GM19324 (cell line): ENCODE measurements at regions not wholly inside any gene's neighbourhood (a gene's known extent, or its start where the extent isn't known, plus 50 kb on each side); places are given as distances from the start of the nearest gene placed in this dataset.
"Not testable (repeated sequence)": the region's sequence is repeated elsewhere in the genome, so short reads cannot be mapped to it uniquely, and the experiment has no call there.

ENCODE experiments used
- ATAC-seq: cut with Tn5 transposase; IDR thresholded peaks from one replicate; pipeline ENCODE4 v1.9.1; 2021; ENCODE audit warnings: mild to moderate bottlenecking, moderate library complexity; ENCODE audit not compliant: unreplicated experiment, low FRiP score

DNA sequence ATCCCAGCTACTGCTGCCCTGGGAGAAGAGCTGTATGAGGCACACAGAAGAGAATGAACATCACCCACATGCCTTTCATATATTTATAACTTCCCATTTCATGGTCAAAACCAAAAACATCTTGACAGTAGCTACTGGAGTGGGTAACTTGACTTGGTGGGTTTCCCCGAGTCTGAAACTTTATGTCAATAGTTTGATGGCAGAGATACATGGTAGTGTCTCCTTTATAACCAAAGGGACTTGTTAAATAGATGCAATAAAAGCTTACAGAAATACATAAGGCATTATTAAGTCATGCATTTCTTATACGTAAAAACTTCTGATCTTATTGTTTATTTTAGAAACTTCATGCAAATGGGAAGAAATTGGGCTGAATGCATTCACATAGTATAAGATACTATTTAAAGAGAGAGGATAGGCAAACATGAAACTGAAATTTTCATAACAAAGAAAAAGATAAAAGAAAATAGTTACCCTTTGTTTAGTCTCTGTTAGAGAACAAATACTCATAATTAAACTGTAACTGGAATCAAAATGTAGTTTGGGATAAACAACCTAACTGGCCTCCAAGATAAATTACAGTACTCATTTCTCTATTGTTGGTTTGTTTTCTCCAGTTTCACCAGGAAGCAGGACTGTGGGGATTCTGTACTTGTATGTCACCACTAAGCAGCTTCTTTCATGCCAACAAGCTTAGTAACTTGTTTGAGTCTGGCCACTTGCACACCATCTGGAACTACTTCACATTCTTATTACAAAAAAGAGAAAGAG, 459.3 kb upstream of the MEF2C start:
- ATAC-seq, result peak; percentile 30

DNA sequence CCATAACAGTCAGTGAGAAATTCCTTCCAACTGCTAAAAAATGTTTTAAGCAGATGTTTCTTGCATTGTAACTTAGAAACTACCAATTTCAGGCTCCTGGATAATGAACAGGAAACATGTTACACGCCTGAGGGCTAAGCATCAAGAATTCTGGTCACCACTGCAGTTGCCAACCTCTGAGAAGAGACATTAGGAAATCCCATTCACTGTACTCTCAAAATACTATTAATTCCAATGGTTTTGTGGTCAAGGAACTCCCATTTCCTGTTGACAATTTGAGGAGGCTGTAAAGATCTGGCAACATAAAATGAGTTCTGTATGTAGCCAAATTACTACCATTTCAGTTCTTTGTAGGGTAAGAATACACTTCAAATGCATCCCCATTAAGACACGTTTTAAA, 456.0 kb upstream of the MEF2C start:
- no peak for ATAC-seq

DNA sequence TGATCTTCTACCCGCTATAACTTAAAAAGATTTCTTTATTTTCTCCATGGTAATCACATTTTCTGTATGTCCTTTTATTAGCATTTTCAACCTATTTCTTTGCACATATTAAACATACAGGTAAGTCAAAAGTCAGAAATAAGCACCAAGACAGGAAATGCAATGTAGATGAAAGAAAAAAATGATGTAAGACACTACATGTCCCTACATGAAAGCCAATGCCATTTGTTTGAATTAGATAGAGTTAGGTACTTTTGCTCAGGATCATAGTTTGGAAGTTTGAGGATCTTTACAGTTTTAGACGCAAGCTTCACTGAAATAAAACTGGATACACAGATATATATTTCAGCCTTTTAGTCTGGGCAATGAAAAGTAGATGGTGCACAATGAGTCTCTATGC, 453.1 kb upstream of the MEF2C start:
- ATAC-seq, result no peak

DNA sequence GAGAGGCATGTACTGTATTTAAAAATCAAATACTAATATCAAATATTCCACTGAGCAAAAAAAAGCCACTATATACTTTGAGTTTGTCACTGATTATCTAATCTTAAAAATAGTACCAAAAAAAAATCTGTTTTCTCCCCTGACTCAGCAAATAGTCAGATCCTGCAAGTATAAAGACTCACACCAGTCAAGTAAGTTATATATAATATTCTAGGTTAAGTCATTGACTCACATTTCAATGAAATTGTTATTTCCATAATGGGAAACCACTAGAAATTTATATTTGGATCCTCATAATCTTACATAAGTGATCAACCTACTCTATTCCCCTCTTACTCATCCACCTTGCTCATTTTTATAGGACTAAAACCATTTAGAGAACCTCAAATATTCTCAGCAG, 447.2 kb upstream of the MEF2C start:
- no peak for ATAC-seq

DNA sequence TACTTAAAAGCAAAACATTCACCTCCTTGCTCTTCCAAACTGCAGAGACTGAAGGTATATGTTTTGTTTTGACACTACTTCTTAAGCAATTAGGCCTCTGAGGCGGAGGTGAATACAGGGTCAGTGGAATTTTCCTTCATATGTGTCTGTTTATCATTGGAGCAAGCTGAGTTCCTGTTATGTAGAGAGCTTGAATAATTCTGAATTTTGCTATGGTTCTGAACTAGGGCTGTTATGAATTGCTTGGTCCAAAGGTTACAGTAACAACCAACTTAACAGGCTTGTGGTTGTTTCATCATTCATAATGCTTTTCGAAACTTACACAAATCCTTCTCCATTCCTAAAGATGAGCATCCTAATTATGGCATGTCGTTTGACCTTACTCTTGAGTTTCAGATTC, 444.6 kb upstream of the MEF2C start:
- ATAC-seq, result no peak

DNA sequence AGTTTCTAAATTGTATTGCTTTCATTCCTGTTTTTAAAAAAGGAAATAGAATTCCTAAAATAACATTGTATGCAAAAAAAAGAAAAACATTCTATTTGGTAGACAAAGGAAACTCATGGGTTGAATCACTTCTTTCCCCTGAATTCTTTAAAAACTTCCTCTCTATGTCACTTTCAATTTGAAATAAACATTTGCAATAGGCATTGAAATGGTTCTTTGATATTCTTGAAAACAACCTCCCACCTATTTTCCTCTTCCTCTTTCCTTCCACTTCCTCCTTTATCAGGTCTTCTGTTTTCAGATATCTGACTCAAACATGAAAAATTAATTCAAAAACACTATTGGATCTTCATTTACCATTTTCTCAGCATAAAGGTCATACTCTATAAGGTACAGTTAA, 442.0 kb upstream of the MEF2C start:
- no peak for ATAC-seq

DNA sequence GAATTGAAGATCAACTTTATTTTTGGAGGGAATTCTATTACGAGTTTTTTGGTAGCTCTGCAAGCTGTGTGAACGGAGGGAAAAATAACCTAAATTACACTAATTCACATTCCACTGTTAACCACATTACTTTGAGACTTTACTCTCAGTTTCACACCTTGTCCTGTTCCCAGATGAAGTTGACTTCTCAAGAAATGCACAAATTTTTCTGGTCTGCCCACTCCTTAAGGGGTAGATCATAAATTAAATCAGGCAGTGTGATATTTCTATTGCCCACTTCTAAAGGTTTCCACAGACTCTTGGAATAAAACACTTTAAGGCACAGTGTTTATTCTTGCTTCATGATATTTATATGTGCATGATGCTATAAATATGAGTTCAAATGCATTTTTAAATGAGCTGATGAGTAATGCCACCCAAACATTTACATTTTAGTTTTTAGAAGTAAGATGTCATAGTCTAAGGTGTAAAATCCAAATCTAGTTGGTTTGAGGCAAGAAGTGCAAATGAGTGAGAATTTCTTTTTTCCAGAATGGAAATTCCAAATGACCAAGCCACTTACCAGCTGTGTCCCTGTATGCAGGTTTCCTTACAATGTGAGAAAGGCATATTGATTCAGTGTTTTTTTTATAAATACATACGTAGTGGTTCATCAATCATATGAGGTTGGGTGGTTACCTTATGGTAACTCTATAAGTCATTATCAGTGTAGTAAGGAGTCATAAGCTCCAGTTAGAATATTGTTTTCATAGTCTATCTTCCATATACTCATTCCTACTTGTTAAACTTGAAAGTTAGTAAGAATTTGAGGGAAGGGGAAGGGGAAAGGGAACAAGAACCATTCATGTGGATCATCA, 437.7 kb upstream of the MEF2C start:
- no peak for ATAC-seq

DNA sequence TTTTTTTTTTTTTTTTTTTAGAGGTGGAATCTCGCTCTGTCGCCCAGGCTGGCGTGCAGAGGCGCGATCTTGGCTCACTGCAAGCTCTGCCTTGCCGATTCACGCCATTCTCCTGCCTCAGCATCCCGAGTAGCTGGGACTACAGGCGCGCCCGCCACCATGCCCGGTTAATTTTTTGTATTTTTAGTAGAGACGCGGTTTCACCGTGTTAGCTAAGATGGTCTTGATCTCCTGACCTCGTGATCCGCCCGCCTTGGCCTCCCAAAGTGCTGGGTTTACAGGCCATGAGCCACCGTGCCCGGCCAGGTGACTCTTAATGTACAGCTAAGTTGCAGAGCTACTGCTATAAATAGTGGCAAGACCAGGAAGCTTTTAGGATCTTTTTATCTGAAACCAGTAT, 434.9 kb upstream of the MEF2C start:
- not testable (repeated sequence) for ATAC-seq

DNA sequence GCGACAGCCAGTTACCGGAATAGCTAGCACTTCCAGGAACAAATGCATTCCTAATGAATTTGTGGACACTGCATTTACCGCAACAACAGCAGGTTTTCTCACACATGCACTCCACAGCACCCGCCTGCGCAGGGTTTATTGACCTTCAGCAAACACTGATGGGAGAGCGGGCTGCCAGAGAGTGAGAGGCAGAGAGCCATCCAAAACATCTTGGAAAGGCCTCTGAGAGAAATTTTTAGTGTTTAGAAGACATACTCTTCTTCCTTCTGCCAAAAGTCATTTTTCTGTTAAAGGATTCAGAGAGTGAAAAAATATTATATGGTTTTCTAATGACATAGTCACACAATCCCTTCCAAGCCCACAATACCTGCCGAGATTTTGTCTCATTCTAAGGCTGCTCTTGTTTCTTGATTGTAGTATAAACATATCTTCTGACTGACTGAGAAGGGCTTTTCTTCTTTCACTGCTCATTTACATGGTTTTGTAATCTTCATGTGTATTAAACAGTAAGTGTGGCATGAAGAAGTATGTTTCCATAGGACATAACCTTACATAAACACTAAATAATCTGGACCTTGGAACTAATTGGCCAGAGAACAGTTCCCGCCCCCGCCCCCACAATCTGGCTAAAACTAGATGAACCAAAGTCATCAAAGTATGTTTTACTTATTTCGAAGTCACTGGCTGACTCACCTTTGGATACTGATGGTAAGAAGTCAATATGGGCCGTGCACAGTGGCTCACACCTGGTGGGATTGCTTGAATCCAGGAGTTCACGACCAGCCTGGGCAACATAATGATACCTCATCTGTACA, 432.5 kb upstream of the MEF2C start:
- ATAC-seq, result no peak

DNA sequence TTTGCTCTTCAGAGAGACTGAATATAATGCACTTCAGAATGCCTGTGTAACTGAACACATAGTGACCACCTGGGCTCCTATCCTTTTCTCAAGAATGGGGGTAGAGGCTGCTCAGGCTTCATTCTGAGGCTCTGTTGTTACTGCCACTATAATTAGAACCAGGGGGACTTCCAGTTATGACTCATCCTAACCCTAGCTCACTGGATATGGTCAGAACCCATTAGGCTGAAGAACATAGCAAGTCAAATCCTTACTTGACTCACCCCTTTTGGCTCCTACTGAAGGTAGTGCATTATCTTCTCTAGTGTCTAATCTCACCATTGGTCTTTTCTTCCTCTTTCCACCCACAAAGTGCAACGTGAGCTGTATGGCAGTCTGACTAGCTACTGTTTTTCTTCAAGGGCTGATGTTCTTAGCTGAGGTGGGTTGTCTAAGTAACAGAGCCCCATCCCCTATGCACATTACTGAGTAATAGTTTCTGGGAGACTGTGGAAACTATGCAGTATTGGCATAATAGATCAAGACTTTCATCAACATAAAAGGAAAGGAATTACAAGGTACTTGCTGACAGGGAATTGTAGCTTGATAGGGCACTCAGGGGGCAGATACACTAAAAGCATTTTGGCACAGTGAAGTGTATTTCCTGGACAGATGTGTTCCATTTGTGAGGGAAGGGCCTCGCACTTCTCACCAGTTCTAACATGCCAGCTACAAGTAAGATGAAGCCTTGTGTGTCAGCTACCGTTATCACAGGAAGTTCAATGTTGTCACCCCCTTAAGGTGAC, 431.0 kb upstream of the MEF2C start:
- ATAC-seq, result peak; percentile 94

DNA sequence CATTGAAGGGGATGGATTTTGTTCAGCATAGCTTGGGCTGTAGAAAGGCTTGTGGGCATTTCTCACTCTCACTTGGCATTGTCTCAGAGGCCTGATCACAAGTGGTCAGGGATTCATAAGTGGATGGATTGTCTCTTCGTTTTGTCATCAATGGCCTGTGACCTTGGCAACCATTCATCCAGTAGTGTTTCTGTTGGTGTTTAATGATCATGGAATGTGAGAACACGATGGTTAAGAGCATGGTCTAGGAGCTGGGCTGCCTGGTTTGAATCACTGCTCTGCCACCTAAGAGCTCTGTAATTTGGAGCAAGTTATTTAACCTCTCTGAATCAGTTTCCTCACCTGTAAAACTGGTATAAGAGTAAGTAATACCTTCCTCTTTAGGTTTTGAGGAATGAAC, 430.1 kb upstream of the MEF2C start:
- ATAC-seq, result no peak

DNA sequence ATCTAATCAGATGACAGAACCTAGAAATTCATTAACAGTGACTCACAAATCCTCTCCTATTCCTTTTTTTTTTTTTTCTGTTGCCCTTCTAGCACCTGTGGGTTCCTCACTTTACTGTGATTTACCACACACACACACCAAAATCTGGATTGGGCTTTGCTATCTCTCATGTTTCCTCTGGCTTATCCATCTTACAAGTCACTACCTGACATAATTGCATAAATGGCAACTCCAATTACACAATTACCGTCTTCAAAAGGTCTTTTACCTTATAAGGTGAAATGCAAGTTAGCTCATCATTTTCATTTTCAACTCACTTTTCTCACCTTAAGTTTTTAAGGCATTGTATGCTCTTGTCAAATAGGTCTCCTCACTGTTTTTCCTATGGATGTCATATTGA, 426.3 kb upstream of the MEF2C start:
- no peak for ATAC-seq

DNA sequence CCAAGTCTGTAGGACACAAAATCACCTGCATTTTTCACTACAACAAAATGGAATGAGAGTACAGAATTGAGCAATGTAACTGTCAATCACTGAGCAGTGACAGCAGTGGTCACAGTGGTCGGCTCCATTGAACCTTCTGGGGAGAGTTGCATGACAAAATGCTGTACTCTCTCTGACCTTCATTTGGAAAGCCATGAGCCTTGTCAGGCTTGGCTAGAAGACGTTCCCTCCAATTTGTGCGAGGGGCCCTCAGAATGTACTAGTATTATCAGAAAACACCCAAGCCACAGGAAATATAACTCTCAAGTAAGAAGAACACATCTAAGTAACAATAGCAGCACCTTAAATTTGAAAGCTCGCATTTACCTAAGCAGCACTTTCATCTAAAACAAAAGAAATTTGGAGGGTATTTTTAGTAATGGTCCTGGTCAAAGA, 425.6 kb upstream of the MEF2C start:
- ATAC-seq, result peak; percentile 61

DNA sequence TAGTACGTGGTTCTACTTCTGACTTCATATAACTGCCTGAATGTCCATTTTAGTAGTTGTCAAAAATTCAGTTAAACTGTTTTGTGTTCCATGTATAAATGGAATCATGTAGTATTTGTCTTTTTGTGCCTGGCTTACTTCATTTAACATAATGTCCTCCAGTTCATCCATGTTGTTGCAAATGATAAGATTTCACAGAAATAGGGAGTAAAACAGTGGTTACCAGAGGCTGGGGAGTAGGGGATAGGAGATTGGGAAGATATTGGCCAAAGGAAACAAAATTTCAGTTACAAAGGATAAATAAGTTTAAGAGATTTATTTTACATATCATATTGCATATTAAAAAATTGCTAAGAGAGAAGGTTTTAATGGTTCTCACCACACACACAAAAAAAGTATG, 425.0 kb upstream of the MEF2C start:
- ATAC-seq, result no peak

DNA sequence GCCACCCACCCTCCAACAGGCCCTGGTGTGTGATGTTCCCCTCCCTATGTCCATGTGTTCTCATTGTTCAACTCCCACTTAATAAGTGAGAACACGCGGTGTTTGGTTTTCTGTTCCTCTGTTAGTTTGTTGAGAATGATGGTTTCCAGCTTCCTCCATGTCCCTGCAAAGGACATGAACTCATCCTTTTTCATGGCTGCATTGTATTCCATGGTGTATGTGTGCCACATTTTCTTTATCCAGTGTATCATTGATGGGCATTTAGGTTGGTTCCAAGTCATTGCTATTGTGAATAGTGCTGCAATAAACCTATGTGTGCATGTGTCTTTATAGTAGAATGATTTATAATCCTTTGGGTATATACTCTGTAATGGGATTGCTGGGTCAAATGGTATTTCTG, 424.2 kb upstream of the MEF2C start:
- not testable (repeated sequence) for ATAC-seq

DNA sequence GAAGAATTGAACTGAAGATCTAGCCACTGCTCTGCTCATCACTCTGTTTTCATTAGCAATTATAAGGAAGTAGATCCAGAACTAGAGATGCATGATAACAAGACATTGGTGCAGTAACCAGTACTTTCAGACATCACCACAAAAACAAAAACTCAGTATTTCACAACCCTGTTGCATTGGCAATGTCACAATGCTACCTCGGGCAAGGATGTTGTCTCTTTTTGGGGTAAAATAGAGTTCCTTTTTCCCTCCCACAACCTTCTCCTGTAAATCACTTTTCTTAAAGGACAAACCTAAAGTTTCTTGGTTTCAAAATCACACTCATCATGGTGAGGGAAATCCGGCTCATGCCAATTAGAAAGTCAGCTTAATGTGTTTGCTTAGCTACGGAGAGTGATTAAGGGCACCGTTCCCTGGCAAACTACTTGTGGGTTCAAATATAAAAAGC, 420.1 kb upstream of the MEF2C start:
- peak; percentile 51 for ATAC-seq

DNA sequence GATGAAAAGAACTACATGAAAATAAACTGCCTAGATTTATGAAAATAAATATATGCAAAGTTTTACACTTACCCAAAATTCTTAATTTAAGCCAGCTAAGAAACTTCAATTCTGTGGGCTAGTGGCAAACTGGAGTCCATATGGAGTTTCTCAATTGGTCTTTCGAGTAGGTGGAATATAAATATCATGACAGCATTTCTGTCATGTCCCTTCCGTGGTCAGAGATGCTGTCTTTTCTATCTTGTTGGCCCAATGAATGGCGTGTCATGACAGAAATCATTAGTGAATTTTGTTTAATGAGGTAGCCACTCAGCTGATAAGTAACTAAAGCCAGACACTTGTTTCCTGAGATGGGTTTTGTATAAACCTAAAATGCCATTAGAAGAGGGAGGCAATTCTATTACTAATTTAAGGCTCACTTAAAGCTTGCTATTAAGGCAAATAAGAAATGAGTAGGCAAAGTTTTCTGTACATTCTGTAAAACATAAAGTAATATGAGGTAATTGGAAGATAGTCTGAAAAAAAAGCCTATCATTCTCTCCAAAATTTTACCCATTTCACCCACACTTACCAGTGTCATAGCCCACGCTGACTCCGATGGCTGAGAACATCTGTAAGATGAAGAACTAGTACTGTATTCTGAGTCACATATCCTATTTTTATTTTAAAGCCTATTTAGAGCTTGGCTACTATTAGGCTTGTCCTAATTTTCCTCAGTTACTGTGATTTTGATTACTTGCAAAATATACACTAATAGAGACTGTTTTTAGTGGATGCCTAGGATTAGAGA, 419.3 kb upstream of the MEF2C start:
- ATAC-seq, result peak; percentile 20

DNA sequence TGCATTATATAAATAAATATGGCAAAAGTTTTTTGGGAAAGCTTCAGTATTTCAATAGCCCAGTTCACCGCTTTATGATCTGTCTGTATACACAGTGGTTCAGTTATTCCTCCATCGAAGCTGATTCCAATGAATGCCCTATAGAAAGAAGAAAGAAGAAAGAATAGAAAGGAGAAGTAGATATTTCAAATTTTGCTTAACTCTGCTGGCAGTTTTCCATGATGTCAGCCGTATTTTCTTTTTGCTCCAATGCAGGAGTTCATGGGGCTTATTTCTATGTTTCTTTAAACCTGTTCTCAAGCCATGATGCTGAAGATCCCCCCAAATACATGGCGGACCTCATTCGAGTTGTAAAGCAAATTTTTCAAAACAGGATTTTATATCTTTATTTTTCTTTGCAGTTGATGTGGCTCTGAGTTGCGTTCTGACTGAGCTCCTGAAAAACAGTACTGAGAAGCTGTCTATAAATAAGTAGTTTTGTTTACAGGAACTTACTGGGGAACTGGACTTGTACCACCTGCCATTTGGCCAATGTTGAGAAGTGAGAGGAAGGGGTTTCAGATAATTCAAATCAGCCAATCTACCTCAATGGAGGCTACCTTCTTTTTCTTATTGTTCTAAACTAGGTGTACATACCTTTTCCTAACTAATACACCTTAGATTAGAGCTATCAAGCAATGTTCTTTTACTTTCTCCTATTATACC, 418.5 kb upstream of the MEF2C start:
- peak; percentile 67 for ATAC-seq
